GM12875 (cell line): ENCODE measurements at regions not wholly inside any gene's neighbourhood (a gene's known extent, or its start where the extent isn't known, plus 50 kb on each side); places are given as distances from the start of the nearest gene placed in this dataset.

Experiments
- H3K4me3 ChIP-seq: one replicate; pipeline ENCODE4 v1.5.1; 2011; ENCODE audit warnings: low read depth, low read length, control low read depth
- CTCF ChIP-seq: IDR thresholded peaks from 2 replicates; pipeline ENCODE4 v1.5.1; 2011; ENCODE audit warnings: low read depth, mild to moderate bottlenecking, control low read depth, inconsistent platforms, low read length, moderate library complexity, borderline replicate concordance; ENCODE audit not compliant: insufficient read depth

GRCh38 chr16:85980686-85981085 is 81.7 kb downstream of the IRF8 start:
- no peak for TF ChIP-seq CTCF
- H3K4me3 ChIP-seq = no peak overlapping the region

DNA sequence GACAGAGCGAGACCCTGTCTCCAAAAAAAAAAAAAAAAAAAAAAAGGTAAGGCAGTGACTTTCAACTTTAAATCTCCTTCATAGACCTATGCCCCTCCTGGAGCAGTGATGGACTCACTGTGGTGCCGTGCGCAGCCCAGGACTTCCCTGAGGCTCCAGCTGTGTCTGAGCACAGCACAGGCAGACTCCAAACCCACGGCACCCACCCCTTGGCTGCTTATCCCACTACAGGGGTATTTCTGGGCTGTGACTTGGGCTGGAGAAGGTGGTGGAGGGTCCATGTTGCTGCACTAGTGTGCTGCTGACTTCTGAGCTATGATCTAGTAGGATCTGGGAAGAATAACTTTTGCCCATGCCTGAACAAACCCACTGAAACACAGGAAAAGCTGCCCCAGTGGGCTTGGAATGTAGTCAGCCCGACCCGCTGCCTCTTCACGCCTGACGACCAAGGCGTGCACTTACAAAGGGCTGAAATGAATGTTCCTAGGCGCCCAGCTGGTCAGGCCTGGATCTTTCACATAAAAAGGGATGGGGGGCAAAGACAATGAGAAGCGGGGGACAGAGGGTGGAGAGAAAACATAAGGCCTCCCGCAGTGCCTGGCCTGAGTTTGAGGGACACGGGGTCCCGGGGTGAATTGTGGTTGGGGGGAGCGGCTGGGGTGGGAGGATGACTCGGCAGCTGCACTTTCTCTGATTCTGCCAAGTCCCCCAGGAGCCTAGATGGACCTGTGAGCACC is 83.0 kb downstream of the IRF8 start:
- H3K4me3 ChIP-seq = no peak overlapping the region
- no peak for TF ChIP-seq CTCF

DNA sequence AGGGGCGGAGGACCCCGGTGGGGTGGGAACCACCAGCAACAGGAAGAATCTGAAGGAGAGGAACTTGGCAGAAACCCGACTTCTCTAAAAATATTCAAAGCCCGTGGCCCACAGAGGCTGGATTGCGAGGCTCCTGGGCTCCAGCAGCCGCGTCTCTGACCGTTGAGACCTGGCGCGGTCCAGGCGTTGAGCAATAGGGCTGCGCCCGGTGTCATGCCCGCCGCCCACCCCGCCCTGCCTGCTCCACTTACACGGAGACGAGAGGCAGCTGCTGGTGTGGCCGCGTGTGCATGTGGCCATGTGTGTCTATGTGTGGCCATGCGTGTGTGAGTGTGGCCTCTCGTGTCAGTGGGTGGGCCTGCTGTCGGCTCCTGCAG is 83.6 kb downstream of the IRF8 start:
- TF ChIP-seq CTCF = no peak
- H3K4me3 ChIP-seq = no peak overlapping the region

DNA sequence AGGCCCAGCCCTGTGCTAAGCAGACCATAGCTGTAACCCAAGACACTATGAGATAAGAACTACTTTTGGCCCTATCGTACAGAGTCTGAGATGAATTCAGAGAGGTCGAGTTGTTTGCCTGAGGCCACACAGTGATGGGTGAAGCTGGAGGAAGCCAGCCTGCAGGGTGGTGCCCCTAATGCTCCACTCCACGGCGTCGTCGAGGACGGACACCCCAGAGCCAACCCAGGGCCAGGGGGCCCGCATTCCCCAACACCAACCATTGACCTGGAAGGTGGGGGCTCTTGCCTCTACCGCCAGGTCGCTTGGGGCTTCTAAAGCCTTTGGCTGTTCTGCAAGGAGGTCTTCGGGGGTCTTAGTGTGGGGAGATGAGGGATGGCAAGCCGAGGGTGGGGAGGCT is 84.1 kb downstream of the IRF8 start:
- no peak for TF ChIP-seq CTCF
- no peak overlapping the region for H3K4me3 ChIP-seq

- H3K4me3 ChIP-seq = peak overlapping the region; percentile 15
- TF ChIP-seq CTCF = no peak
Measured at GRCh38 chr16:85983606-85984230, 84.8 kb downstream of the IRF8 start.

GRCh38 chr16:85984231-85984880 is 85.4 kb downstream of the IRF8 start:
- TF ChIP-seq CTCF = no peak
- no peak overlapping the region for H3K4me3 ChIP-seq

- H3K4me3 ChIP-seq = peak overlapping the region; percentile 27
- no peak for TF ChIP-seq CTCF
Measured at GRCh38 chr16:85984947-85985451, 86.0 kb downstream of the IRF8 start.
